IMR-90 (cell line): ENCODE measurements at regions not wholly inside any gene's neighbourhood (a gene's known extent, or its start where the extent isn't known, plus 50 kb on each side); places are given as distances from the start of the nearest gene placed in this dataset.

Experiments
- ATAC-seq: fragments of 200-7000 bp; cut with Tn5 transposase; 2 replicates; pipeline ENCODE4 v1.9.1; 2020; ENCODE audit warnings: low read depth, mild to moderate bottlenecking, moderate library complexity
- BruUV-seq: library from RNA; stranded (reverse); fragments of 400-500 nt; replicated peaks from 2 replicates; lab custom pipeline; 2021; lab: Mats Ljungman, UMichigan
- CTCF ChIA-PET: fragments of 300-600 bp; formaldehyde crosslinking; extraction: SDS; loops from one replicate; lab custom pipeline; 2021; ENCODE audit warnings: antibody characterized with exemption; lab: Yijun Ruan, JAX
- POLR2A ChIA-PET: fragments of 300-600 bp; sonication (Branson Sonifier 250); formaldehyde crosslinking; loops from one replicate; lab custom pipeline; 2022; ENCODE audit warnings: antibody characterized with exemption; ENCODE audit not compliant: unreplicated experiment; lab: Charles Lee
- DNase-seq: peaks from one replicate; pipeline ENCODE4 v3.0.0; 2013
- H2AFZ ChIP-seq: replicated peaks from 2 replicates; pipeline ENCODE3; 2013; ENCODE audit warnings: low read length, mild to moderate bottlenecking; ENCODE audit not compliant: poor library complexity
- H2AK5ac ChIP-seq: 2 replicates; pipeline ENCODE4 v1.6.1; 2013; ENCODE audit warnings: low read depth, low read length, inconsistent platforms
- H2AK9ac ChIP-seq: replicated peaks from 2 replicates; pipeline ENCODE3; 2013; ENCODE audit warnings: mild to moderate bottlenecking, low read depth, low read length, moderate library complexity; ENCODE audit not compliant: poor library complexity
- H2BK120ac ChIP-seq: 2 replicates; pipeline ENCODE4 v1.6.1; 2013; ENCODE audit warnings: low read depth, low read length, inconsistent platforms
- H2BK15ac ChIP-seq: 3 replicates; pipeline ENCODE4 v1.6.1; 2013; ENCODE audit warnings: low read depth, low read length, inconsistent platforms
- H2BK20ac ChIP-seq: 2 replicates; pipeline ENCODE4 v1.6.1; 2013; ENCODE audit warnings: low read depth, mild to moderate bottlenecking, inconsistent platforms, low read length, moderate library complexity
- H2BK5ac ChIP-seq: 2 replicates; pipeline ENCODE4 v1.6.1; 2013; ENCODE audit warnings: mild to moderate bottlenecking, low read depth, low read length, inconsistent platforms; ENCODE audit not compliant: poor library complexity, severe bottlenecking
- H3K14ac ChIP-seq: replicated peaks from 2 replicates; pipeline ENCODE4 v1.6.1; 2013; ENCODE audit warnings: low read depth, low read length, inconsistent platforms
- H3K18ac ChIP-seq: 2 replicates; pipeline ENCODE4 v1.6.1; 2013; ENCODE audit warnings: low read depth, low read length, control low read depth
- H3K23ac ChIP-seq: 2 replicates; pipeline ENCODE4 v1.6.1; 2013; ENCODE audit warnings: low read depth, low read length, inconsistent platforms
- H3K27ac ChIP-seq: 2 replicates; pipeline ENCODE4 v1.5.1; 2013; ENCODE audit warnings: mild to moderate bottlenecking, control low read depth, low read length; ENCODE audit not compliant: insufficient read depth
- H3K27me3 ChIP-seq: 2 replicates; pipeline ENCODE4 v1.6.1; 2013; ENCODE audit warnings: low read length; ENCODE audit not compliant: control insufficient read depth, insufficient read depth
- H3K36me3 ChIP-seq: 2 replicates; pipeline ENCODE4 v1.6.1; 2013; ENCODE audit warnings: low read length, mixed read lengths; ENCODE audit not compliant: control insufficient read depth, insufficient read depth
- H3K4ac ChIP-seq: 2 replicates; pipeline ENCODE4 v1.6.1; 2013; ENCODE audit warnings: low read depth, low read length, inconsistent platforms
- H3K4me1 ChIP-seq: 2 replicates; pipeline ENCODE4 v1.6.1; 2013; ENCODE audit warnings: low read length, mixed read lengths; ENCODE audit not compliant: control insufficient read depth, insufficient read depth
- H3K4me2 ChIP-seq: 2 replicates; pipeline ENCODE4 v1.6.1; 2013; ENCODE audit warnings: low read depth, mild to moderate bottlenecking, control low read depth, low read length, moderate library complexity
- H3K4me3 ChIP-seq: 2 replicates; pipeline ENCODE4 v1.5.1; 2013; ENCODE audit warnings: low read depth, mild to moderate bottlenecking, control low read depth, low read length, moderate library complexity; ENCODE audit not compliant: insufficient read depth
- H3K56ac ChIP-seq: 2 replicates; pipeline ENCODE4 v1.6.1; 2013; ENCODE audit warnings: low read length, inconsistent platforms; ENCODE audit not compliant: insufficient read depth; ENCODE audit errors: extremely low read depth
- H3K79me1 ChIP-seq, 2 experiments: 2 replicates each; pipeline ENCODE4 v1.6.1; 2013; ENCODE audit warnings: low read length in 2 of 2, inconsistent platforms in 1 of 2, low read depth in 1 of 2
- H3K9ac ChIP-seq: 2 replicates; pipeline ENCODE4 v1.6.1; 2013; ENCODE audit warnings: low read depth, low read length, control low read depth
- H3K9me1 ChIP-seq: 2 replicates; pipeline ENCODE4 v1.6.1; 2013; ENCODE audit warnings: low read length, inconsistent platforms; ENCODE audit not compliant: insufficient read depth
- H3K9me3 ChIP-seq: 2 replicates; pipeline ENCODE4 v1.6.1; 2013; ENCODE audit warnings: low read length; ENCODE audit not compliant: control insufficient read depth, insufficient read depth
- H4K20me1 ChIP-seq: 2 replicates; pipeline ENCODE4 v1.6.1; 2013; ENCODE audit warnings: low read length, inconsistent platforms; ENCODE audit not compliant: insufficient read depth
- H4K5ac ChIP-seq: 2 replicates; pipeline ENCODE4 v1.6.1; 2013; ENCODE audit warnings: mild to moderate bottlenecking, low read depth, low read length, control low read depth
- H4K8ac ChIP-seq, 2 experiments: 2 replicates each; pipeline ENCODE4 v1.6.1; 2013; ENCODE audit warnings: low read depth in 2 of 2, low read length in 2 of 2, control low read depth in 1 of 2, inconsistent platforms in 1 of 2
- H4K91ac ChIP-seq: 2 replicates; pipeline ENCODE4 v1.6.1; 2013; ENCODE audit warnings: low read depth, low read length, inconsistent platforms; ENCODE audit not compliant: insufficient read depth
- BHLHE40 ChIP-seq: fragments of 150-350 bp; IDR thresholded peaks from 2 replicates; pipeline ENCODE4 v1.6.1; 2016; ENCODE audit warnings: mild to moderate bottlenecking, low read depth, low read length
- CEBPB ChIP-seq: IDR thresholded peaks from 2 replicates; pipeline ENCODE4 v1.6.1; 2012; ENCODE audit warnings: low read depth, low read length, improper control_type of control experiment
- CHD1 ChIP-seq: IDR thresholded peaks from 2 replicates; pipeline ENCODE4 v1.6.1; 2012; ENCODE audit warnings: low read depth, low read length, improper control_type of control experiment
- CTCF ChIP-seq: conservative IDR thresholded peaks from 2 replicates; pipeline ENCODE4 v1.5.1; 2012; ENCODE audit warnings: mild to moderate bottlenecking, low read depth, low read length, improper control_type of control experiment
- FOS ChIP-seq: fragments of 150-350 bp; IDR thresholded peaks from 2 replicates; pipeline ENCODE4 v1.6.1; 2016; ENCODE audit warnings: low read depth, low read length
- MAFK ChIP-seq: IDR thresholded peaks from 2 replicates; pipeline ENCODE4 v1.6.1; 2012; ENCODE audit warnings: low read depth, low read length, improper control_type of control experiment
- MAZ ChIP-seq: IDR thresholded peaks from 2 replicates; pipeline ENCODE4 v1.6.1; 2012; ENCODE audit warnings: low read depth, mild to moderate bottlenecking, low read length, improper control_type of control experiment, moderate library complexity, borderline replicate concordance
- MXI1 ChIP-seq: IDR thresholded peaks from 2 replicates; pipeline ENCODE4 v1.6.1; 2012; ENCODE audit warnings: low read depth, mild to moderate bottlenecking, low read length, moderate library complexity, borderline replicate concordance
- NFE2L2 ChIP-seq: fragments of 150-350 bp; IDR thresholded peaks from 2 replicates; pipeline ENCODE4 v1.6.1; 2016; ENCODE audit warnings: low read depth, mild to moderate bottlenecking, low read length
- POLR2A ChIP-seq: IDR thresholded peaks from 2 replicates; pipeline ENCODE4 v1.6.1; 2012; ENCODE audit warnings: mild to moderate bottlenecking, low read depth, low read length
- RAD21 ChIP-seq: IDR thresholded peaks from 2 replicates; pipeline ENCODE4 v1.6.1; 2012; ENCODE audit warnings: low read length, improper control_type of control experiment
- RCOR1 ChIP-seq: IDR thresholded peaks from 2 replicates; pipeline ENCODE4 v1.6.1; 2012; ENCODE audit warnings: mild to moderate bottlenecking, low read length, improper control_type of control experiment; ENCODE audit not compliant: insufficient replicate concordance
- RFX5 ChIP-seq: IDR thresholded peaks from 2 replicates; pipeline ENCODE4 v1.8.0; 2012; ENCODE audit warnings: low read depth, mild to moderate bottlenecking, low read length, moderate library complexity
- SMC3 ChIP-seq: fragments of 150-350 bp; IDR thresholded peaks from 2 replicates; pipeline ENCODE4 v1.6.1; 2016; ENCODE audit warnings: low read depth, mild to moderate bottlenecking, antibody characterized with exemption, low read length, moderate library complexity
- USF2 ChIP-seq: fragments of 150-350 bp; IDR thresholded peaks from 2 replicates; pipeline ENCODE4 v1.6.1; 2017; ENCODE audit warnings: mild to moderate bottlenecking, antibody characterized with exemption, low read length, low read depth
- WGBS, 2 experiments: methylation state at CpG; one replicate each; pipeline versions ENCODE4 v1.1.5 to v1.1.7; 2013; ENCODE audit warnings: missing lambda C conversion rate in 2 of 2; ENCODE audit not compliant: insufficient read length in 1 of 2; ENCODE audit errors: extremely low coverage in 2 of 2; 5-methylcytosine and 5-hydroxymethylcytosine counted together
- dilution Hi-C: fragments of 300-500 bp; cut with HindIII; formaldehyde crosslinking; loops from one replicate; pipeline ENCODE4 v1.14.3; 2018; ENCODE audit warnings: low sequenced_read_pairs; ENCODE audit not compliant: unreplicated experiment
- in situ Hi-C: fragments of 300-500 bp; cut with MboI; formaldehyde crosslinking; loops from 3 replicates; pipeline ENCODE4 v1.14.3; 2019; ENCODE audit warnings: low sequenced_read_pairs, inconsistent platforms, mixed read lengths
- intact Hi-C: fragments of 100-400 bp; cut with micrococcal nuclease; formaldehyde crosslinking; loops from 2 replicates; pipeline ENCODE4 v1.10.0; 2022
- TF ChIP-seq, protein P1 (sequence below): fragments of 150-350 bp; IDR thresholded peaks from 2 replicates; pipeline ENCODE4 v1.6.1; 2016; ENCODE audit warnings: low read depth, mild to moderate bottlenecking, low read length, moderate library complexity, borderline replicate concordance

GRCh38 chr15:38651328-38652038, 86.9 kb upstream of the RASGRP1 start:
- dilution Hi-C loops = no loop called here
- Histone ChIP-seq H3K14ac (no peak overlapping the region), H2BK15ac (no peak overlapping the region), H3K36me3 (no peaks in the 10 kb centered on the region), H3K27ac (no peak overlapping the region), H3K27me3 (peaks cover 55% of the 10 kb centered on the region), H4K5ac (no peak overlapping the region), H3K56ac (no peak overlapping the region), H2AK9ac (no peak overlapping the region), H3K4me2 (no peak overlapping the region), H3K4me1 (no peaks in the 10 kb centered on the region), H3K9ac (no peak overlapping the region), H3K4me3 (no peak overlapping the region), H3K23ac (no peak overlapping the region), H2BK20ac (no peak overlapping the region), H3K9me1 (no peaks in the 10 kb centered on the region), H3K4ac (no peak overlapping the region), H3K79me1 (no peaks in the 10 kb centered on the region), H4K8ac (no peak overlapping the region), H4K91ac (no peak overlapping the region), H3K9me3 (no peaks in the 10 kb centered on the region), H3K18ac (no peak overlapping the region), H2AK5ac (no peak overlapping the region), H2BK5ac (no peak overlapping the region), H2BK120ac (no peak overlapping the region), H4K20me1 (no peaks in the 10 kb centered on the region), H2AFZ (no peak overlapping the region)
- WGBS, 2 experiments = no CpG with 5 or more reads among the region's 11 CpGs
- intact Hi-C loops = no loop called here
- ATAC-seq (no peak), DNase-seq (no peak)
- BruUV-seq = no TSS peak
- POLR2A ChIA-PET = no interaction called here
- CTCF ChIA-PET = interaction anchor here (0.5 kb wide), 1 partner anchor 297 kb away, joined by 4 read pairs; no protein-coding TSS in a partner anchor
- in situ Hi-C loops = loop anchor here (25.0 kb wide), 1 partner anchor 464 kb away; no protein-coding TSS in a partner anchor
- TF ChIP-seq BHLHE40 = no peak
- TF ChIP-seq, protein P1, sequence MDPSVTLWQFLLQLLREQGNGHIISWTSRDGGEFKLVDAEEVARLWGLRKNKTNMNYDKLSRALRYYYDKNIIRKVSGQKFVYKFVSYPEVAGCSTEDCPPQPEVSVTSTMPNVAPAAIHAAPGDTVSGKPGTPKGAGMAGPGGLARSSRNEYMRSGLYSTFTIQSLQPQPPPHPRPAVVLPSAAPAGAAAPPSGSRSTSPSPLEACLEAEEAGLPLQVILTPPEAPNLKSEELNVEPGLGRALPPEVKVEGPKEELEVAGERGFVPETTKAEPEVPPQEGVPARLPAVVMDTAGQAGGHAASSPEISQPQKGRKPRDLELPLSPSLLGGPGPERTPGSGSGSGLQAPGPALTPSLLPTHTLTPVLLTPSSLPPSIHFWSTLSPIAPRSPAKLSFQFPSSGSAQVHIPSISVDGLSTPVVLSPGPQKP = no peak
- no peak for TF ChIP-seq FOS
- no peak for TF ChIP-seq MAZ
- TF ChIP-seq RFX5 = no peak
- no peak for TF ChIP-seq SMC3
- TF ChIP-seq CHD1 = no peak
- no peak for TF ChIP-seq CEBPB
- no peak for TF ChIP-seq USF2
- TF ChIP-seq POLR2A = no peak
- TF ChIP-seq RAD21 = no peak
- no peak for TF ChIP-seq CTCF
- no peak for TF ChIP-seq MXI1
- TF ChIP-seq NFE2L2 = no peak
- TF ChIP-seq MAFK = no peak
- TF ChIP-seq RCOR1 = no peak
